ENCODE measurements at regions not wholly inside any gene's neighbourhood (a gene's known extent, or its start where the extent isn't known, plus 50 kb on each side); places are given as distances from the start of the nearest gene placed in this dataset.

DNA sequence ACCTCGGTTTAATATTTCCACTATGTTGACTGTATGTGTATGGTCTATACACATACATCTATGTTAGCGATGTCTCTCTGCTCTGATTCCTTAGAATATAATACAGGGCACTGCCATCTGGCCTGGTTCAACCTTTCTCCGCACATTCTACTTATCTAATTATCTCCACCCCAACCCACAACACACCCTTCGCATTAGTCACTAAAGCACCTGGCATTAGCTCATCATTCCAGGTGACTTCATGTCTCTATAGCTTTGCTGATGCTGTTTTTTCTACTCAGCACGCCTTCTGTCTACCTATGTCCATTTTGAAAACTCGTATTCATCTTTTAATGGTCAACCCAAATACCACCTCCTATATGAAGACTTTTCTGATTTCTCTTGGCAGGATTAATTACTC is 425.2 kb upstream of the RASGEF1B start:
- TF ChIP-seq, protein P1, sequence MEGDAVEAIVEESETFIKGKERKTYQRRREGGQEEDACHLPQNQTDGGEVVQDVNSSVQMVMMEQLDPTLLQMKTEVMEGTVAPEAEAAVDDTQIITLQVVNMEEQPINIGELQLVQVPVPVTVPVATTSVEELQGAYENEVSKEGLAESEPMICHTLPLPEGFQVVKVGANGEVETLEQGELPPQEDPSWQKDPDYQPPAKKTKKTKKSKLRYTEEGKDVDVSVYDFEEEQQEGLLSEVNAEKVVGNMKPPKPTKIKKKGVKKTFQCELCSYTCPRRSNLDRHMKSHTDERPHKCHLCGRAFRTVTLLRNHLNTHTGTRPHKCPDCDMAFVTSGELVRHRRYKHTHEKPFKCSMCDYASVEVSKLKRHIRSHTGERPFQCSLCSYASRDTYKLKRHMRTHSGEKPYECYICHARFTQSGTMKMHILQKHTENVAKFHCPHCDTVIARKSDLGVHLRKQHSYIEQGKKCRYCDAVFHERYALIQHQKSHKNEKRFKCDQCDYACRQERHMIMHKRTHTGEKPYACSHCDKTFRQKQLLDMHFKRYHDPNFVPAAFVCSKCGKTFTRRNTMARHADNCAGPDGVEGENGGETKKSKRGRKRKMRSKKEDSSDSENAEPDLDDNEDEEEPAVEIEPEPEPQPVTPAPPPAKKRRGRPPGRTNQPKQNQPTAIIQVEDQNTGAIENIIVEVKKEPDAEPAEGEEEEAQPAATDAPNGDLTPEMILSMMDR (IDR thresholded peaks at IDR 0.05; ENCODE audit: low read depth, low read length), result no peak
- Histone ChIP-seq H3K36me3 (no peaks in the 10 kb centered on the region), H3K27me3 (no peaks in the 10 kb centered on the region), H3K4me3 (ENCODE audit: low read depth, low read length) (no peak overlapping the region), H3K9me3 (no peaks in the 10 kb centered on the region), H3K4me1 (no peaks in the 10 kb centered on the region)
- no peak for DNase-seq

GRCh38 chr4:81891005-81891996 is 419.6 kb upstream of the RASGEF1B start:
- Histone ChIP-seq H3K9me3 (no peaks in the 10 kb centered on the region), H3K36me3 (no peaks in the 10 kb centered on the region), H3K4me1 (no peaks in the 10 kb centered on the region), H3K4me3 (ENCODE audit: low read depth, low read length) (no peak overlapping the region), H3K27me3 (no peaks in the 10 kb centered on the region)
- no peak for DNase-seq
- TF ChIP-seq, protein P1 (IDR thresholded peaks at IDR 0.05; ENCODE audit: low read depth, low read length), result no peak

DNA sequence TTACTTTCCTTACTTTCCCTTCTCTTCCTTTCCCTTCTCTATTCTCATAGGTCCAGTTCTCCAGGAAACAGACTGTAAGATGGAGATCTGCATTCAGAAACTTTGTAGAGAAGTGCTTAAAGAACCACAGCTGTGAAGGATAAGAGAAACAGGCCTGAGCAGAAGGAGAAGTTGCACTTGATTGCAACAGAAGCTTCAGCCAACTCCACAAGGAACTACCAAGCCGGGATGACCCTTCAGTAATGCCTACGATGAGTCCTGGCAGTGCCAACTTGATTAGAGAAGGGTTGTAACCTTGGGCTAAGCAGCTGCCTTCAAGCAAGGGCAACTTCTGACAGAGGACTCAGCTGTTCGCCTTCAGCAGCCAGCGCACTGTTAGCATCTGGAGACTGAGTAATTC is 413.3 kb upstream of the RASGEF1B start:
- H3K27me3 ChIP-seq, result no peaks in the 10 kb centered on the region
- no peak overlapping the region for H3K4me3 ChIP-seq (ENCODE audit: low read depth, low read length)
- no peaks in the 10 kb centered on the region for H3K4me1 ChIP-seq
- no peaks in the 10 kb centered on the region for H3K9me3 ChIP-seq
- no peaks in the 10 kb centered on the region for H3K36me3 ChIP-seq
- TF ChIP-seq, protein P1 (IDR thresholded peaks at IDR 0.05; ENCODE audit: low read depth, low read length), result no peak
- no peak for DNase-seq

GRCh38 chr4:81883530-81884450 is 412.1 kb upstream of the RASGEF1B start:
- Histone ChIP-seq H3K9me3 (no peaks in the 10 kb centered on the region), H3K4me1 (no peaks in the 10 kb centered on the region), H3K27me3 (no peaks in the 10 kb centered on the region), H3K36me3 (no peaks in the 10 kb centered on the region), H3K4me3 (ENCODE audit: low read depth, low read length) (no peak overlapping the region)
- TF ChIP-seq, protein P1 (IDR thresholded peaks at IDR 0.05; ENCODE audit: low read depth, low read length), result no peak
- no peak for DNase-seq

- DNase-seq, result no peak
- no peak overlapping the region for H3K4me3 ChIP-seq (ENCODE audit: low read depth, low read length)
- TF ChIP-seq, protein P1 (IDR thresholded peaks at IDR 0.05; ENCODE audit: low read depth, low read length), result no peak
- no peaks in the 10 kb centered on the region for H3K9me3 ChIP-seq
- H3K36me3 ChIP-seq, result no peaks in the 10 kb centered on the region
- H3K4me1 ChIP-seq, result no peaks in the 10 kb centered on the region
- no peaks in the 10 kb centered on the region for H3K27me3 ChIP-seq
Measured at GRCh38 chr4:81883004-81883403, 411.3 kb upstream of the RASGEF1B start.

Data from BE2C (cell line).